UCSD-AML1 (cell line): ENCODE measurements at regions not wholly inside any gene's neighbourhood (a gene's known extent, or its start where the extent isn't known, plus 50 kb on each side); places are given as distances from the start of the nearest gene placed in this dataset.
A peak's percentile ranks its signal among the peaks of the same experiment; 100 is the strongest.
"Not testable (repeated sequence)": the region's sequence is repeated elsewhere in the genome, so short reads cannot be mapped to it uniquely, and the experiment has no call there.

Experiments
- DNase-seq: peaks from one replicate; lab custom pipeline; 2025; ENCODE audit not compliant: unreplicated experiment; lab: John Stamatoyannopoulos, UW

DNA sequence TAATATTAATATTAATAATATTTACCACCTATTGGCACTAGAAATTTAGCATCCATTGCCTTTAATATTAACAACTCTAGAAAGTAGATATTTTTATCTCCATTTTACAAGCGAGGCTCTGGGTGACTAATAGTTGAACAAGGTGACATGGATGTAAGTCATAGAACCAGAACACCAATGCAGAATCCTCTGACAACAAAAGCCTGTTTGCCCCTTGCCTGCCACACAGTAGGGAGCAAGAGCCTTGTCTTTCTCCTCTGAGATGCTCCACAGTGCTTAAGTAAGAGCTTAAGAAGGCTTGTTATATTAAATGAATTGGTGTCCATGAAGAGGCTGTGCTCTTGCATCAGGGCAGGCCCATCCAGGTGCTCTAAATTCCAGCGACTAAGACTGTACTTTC lies 51.2 kb upstream of the LBX1 start:
- no peak for DNase-seq

DNA sequence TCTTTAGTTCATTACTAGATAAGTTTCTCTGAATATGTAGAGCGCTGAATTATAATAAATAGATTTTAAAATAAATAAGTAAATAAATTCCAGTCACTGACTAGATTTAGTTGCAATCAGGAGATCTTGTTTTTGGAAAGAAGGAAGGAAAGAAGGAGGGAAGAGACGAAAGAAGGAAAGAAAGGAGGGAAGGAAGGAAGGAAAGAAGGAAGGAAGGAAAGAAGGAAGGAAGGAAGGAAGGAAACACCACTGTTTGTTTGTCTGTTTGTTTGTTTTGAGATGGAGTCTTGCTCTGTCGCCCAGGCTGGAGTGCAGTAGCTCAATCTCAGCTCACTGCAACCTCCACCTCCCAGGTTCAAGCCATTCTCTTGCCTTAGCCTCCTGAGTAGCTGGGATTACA lies 51.7 kb upstream of the LBX1 start:
- DNase-seq = not testable (repeated sequence)

DNA sequence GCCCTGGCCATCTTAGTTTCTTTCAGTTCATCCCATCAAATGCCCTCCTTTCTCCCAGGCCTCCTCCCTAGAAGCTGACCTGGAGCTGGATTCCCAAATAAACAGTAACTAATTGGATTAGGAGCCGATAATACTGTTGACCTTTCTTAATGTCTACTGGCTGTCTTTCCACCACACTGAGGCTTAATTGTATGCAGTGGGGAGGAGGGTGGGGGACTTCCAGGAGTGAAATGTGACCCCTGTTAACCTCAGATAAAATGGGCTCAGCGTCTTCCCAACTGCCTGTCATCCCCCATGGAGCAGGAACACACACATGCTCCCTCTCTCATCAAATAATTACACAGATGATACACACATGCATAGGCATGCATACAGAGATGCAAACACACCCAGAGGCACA lies 53.7 kb upstream of the LBX1 start:
- DNase-seq = no peak

DNA sequence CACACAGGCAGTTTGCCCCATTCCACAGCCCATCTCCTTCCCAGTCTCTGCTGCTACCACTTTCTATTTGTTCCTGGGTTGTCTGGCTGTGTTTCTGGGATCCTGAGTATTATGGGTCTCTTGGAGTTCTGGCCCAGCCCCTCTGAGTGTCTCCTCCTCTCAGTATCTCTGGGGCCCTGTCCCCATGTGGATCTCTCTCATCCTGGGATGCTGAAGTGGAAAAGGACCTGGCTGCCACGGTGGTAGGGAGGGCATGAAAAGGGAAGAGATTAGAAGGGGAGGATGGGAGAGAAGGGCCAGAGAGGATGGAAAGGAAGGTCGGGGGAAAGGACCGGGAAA lies 54.5 kb upstream of the LBX1 start:
- no peak for DNase-seq

DNA sequence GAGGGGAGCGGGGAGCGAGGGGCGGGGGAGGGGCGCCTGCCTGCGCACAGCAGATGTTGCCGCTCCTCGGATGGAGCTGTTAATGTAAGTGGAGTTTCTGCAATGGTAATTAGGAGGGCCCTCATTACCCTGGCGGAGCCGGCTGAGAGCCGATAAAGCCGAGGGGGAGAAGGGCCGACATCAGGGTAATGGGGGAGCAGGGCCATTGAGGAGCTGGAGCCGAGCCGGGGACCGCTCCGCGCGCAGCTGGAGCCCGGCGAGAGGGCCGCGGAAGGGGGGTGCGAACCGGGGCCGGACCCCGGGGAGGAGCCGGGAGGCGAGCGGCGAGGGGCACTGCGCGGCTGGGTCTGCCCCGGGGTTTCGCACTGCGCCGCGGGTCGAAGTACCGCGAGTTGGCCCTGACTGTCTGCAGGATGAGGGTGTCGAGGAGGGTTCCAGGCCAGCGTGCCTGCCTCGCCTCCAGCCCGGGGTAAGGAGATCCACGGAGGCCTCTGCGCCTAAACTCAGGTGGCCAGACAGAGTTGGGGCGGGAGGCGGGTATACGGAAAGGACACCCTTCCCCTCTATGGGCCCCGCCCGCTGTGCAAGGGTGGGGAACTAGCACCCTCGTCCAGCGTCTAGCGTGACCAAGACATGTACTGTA lies 55.0 kb upstream of the LBX1 start:
- DNase-seq = no peak

DNA sequence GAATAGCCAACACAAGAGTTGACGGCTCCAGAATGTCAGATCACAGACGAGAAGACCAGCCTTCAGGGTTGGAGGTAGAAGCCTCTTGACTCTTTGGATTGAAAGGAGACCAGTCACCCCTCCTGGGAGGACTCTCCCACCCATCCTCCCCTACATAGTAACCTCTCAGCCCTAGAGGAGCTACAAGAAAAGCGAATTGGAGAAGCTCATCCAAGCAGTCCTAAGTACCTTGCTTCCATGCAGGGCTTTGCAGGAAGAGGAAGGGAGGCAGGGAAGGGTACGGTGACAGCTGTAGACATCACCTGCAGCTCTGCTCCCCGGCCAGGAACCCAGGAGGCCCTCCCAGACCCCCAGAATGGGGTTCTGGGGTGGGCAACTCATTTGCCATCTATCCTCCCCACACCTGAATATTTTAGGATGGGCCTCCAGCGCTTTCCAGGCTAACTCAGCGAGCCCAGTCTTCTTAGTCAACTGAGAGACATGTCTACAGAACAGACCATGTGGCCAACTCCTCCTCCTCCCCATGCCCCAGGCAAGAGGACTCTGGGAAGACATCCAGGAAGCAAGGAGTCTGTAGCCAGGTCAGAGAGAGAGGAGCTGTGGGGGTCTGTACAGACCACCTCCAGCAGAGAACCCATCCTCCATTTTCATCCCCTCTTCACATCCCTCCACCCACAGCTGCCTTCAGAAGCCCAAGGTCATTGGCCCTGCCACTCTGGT lies 55.6 kb upstream of the LBX1 start:
- no peak for DNase-seq

DNA sequence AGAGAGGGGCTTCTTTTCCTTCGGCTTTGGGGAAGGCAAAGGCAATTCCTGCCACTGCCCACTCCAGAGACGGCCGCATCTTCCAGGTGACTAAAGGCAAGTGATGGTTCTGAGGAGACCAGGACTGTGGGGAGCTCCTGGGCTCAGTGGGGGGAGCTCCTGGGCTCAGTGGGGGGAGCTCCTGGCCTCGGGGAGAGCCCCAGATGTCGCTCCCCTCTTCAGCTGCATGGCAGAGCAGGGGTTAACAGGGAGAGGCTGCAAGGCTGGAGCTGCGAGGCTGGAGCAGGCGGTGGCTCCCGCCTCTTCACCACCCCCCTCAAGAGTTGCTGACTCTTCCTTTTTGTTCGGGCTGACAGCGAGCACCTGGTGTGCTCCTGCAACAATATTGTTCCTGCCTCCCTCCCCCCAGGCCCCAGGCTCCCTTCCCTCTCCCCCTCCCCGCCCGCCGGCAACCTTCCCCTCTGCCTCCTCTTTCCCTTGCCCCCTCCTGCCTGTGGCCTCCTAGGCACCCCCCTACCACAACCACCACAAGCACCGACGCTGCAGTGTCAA lies 56.3 kb upstream of the LBX1 start:
- DNase-seq = no peak

DNA sequence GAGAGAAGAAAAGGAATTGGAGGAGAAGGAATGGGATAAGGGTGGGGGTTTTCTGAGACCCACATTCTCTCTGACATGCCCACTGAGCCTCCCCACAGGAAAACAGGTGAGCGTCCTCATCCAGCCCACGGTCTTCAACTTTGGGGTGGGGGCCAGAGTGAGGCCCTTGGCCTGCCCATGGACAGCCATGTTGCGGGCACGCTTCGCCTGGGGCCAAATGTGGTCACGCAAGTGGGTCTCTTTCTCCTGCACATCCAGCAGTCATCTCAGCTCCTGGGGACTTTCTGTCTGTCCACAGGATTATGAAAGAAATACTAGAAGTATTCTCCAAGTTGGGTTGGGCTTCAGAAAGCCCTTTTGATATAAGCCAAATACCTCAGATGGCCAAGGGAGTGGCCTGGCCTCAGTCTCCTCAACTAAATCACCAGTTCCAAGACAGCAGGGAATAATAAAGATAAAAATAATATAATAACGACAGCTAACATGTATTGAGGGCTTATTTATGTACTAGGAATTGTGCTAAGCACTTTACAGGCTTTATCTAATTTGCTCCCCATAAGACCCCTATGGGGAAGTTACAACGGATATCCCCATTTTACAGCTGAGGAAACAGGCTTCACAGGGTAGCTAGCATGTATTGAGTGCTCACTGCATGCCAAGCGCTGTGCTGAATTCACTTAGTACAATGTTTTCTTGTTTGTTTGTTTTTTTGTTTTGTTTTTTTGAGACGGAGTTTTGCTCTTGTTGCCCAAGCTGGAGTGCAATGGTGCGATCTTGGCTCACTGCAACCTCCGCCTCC lies 57.2 kb upstream of the LBX1 start:
- DNase-seq = no peak

DNA sequence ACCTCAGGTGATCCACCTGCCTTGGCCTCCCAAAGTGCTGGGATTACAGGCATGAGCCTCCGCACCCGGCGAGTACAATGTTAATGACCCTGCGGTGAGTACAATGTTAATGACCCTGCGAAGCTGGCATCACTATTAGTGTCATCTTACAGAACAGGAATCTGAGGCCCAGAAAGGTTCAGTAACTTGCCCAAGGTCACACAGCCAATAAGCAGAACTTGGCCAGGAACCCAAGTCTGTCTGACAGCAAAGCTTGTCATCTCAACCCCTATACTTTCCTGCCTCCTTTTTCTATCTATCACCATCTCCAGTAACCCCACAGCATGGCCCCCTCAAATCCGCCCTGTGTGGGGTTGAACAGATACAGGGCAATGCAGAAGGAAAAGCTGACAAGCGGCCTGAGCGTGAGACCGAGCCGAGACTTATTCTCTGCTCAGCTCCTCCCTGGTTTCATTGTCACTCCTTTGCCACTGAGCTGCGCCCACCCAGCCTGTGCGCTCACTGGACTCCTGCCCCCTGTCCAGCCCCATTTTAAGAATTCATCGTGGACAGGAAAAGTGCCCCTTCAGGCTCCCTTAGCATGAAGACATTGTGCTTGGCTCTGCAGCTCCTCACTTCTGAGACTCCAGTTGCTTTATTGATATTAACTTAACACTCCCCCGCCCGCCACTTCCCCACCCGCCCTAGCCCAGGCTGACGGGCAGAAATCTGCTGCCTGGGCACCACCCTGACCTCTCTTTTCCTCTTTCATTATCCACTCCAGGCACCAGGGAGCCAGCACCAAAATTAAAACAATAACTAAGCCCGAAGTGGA lies 58.1 kb upstream of the LBX1 start:
- DNase-seq = peak; percentile 28

DNA sequence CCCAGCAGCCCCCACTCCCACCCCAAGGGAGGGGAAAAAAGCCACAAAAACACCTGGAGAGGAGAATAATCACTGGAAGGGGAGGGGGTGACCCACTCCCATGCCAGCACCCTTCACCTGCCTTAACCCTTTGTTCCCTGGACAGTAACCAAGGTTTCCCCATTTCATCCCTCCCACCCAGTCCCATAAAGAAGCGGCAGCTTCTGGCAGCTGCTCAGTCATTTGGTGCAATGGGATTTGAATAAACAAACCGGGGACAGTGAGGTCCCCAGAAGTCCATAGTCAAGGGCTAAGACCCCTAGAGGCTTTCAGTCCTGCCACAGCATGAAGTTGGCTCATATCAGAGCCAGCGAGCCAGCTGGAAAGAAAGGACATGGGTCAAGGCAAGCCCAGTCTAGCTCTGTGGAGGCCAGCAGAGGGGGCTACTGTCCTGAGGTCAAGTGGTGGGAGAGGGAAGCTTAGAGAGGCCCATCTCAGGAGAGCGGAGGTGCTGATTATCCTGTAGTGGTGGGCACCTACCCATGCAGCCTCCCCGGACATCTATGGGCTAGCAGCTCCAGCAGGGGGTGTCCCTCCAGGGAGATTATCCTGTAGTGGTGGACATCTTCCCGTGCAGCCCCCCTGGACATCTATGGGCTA lies 58.9 kb upstream of the LBX1 start:
- no peak for DNase-seq

DNA sequence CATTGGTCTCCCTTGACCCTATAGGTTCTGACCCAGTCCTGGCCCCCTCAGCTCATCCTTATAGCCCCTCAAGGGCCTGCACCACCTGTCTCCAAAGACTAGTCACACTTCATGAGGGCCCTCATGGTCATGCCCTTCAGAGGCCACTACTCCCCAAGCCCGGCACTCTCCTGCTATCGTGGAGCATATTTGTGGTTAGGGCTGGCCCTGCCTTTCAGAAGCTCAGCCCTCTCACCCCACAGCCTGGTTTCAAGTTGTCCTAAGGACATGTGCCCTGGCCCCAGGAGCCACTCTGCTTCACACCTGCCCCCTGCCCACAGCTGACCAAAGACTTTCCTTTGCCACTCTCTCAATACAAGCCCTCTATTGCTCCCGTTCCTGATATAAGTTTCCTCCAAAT lies 60.3 kb upstream of the LBX1 start:
- DNase-seq = no peak

DNA sequence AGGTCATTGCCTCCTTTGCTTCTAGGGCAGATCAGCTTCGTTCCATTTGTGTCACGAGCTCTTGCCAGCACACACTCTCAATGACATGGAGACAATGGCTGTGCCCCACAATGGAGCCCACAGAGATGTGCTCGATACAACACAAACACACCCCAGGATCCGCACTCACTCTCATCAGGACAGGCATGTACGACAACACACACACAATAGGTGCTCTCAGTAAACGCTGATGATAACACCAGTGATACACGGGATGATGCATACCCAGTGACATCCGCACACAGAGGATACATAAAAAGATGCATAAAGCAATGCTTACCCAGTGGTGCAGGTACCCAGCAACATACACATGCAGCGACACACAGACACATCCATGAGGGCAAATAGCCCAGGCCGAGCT lies 61.2 kb upstream of the LBX1 start:
- DNase-seq = no peak

DNA sequence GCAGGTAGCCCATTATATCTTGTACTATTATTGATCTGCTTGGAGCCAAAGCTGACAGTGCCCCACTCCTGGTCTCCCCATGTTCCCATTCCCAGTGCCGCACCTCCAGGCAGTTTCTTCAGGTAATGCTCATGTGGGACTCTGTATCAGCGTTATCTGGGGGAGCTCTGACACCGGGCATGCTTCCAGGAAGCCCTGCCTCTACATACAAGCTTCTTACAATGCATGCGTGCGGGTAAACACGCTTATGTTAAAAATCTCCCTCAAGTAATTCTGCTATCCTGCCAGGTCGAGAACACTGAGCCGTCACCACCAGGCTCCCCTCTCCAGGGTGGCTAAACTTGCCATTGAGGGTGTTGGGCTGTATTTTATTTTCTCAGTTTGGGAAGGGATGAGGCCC lies 61.6 kb upstream of the LBX1 start:
- no peak for DNase-seq

DNA sequence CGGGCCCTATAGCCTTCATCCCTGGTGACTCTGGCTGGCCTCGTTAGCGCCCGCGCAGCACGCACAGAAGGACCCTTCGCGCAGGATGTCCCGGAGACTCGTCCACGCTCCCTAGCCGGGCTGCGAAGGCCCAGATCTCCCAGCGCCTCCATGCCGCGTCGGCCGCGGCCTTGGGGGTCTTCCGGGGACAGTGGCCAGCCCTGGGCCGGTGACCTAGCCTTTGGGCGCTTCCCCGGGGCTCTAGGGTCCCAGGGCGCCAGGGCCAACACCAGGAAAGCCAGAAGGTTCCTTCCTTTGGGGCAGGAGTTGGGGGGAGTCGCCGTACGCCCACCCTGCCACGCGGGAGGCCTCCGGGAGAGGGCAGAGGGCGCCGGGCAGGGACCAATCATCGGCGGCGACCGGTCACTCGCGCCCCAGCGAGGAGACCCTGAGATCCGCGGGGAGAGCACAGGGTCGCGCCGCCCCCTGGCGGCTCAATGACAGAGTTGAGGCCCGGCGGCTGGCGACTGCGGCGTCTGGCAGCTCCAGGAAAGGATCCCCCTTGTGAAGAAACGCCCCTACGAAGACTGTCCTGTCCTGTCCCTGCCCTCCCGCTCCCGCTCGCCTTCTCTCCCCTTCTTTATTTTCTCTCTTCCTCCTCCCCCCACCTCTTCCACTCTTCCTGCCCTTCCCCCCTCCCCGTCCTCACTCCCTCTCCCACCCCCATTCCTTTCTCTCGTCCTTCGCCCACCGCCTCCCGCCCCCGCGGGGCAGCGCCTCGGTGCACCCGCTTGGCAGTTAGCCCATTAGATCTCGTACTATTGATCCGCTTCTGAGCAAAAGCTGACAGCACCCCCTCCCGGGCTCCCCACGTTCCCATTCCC lies 62.3 kb upstream of the LBX1 start:
- DNase-seq = peak; percentile 52

DNA sequence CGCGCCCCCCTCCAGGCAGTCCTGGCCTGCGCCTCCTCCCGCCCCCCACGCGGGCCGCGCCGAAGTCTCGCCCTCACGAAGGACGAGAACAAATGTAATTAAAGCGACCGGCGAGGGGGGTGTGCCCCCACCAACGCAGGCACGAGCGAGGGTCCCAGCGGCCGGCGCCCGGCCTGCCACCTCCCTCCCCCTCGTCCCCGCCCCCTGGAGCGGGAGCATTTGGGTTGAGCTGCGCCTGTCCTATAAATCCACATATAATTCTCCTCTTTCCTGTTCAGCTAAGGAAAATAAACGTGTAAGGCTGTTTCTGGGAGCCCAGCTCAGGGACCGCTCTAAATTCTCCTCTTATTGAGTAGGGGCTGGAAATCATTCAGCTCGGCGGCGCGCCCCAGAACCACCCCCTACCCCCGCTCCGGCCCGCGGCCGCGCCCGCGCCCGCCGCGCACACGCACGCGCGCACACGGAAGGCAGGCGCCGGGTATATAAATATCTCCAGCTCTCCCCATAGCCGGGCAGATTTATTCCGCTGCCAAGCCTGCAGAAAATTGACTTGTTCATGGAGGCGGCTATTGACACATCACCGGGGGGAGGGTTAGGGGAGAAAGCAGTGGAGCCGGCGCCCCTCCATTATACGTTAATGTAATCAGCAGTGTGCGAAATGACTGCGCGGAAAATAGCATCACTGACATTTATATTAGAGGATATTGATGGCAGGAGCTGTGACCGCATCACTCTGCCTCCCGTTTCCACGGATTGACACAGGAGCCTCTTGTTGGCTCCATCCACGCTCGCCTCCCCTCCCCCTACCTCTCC lies 61.6 kb upstream of the BTRC start:
- no peak for DNase-seq

DNA sequence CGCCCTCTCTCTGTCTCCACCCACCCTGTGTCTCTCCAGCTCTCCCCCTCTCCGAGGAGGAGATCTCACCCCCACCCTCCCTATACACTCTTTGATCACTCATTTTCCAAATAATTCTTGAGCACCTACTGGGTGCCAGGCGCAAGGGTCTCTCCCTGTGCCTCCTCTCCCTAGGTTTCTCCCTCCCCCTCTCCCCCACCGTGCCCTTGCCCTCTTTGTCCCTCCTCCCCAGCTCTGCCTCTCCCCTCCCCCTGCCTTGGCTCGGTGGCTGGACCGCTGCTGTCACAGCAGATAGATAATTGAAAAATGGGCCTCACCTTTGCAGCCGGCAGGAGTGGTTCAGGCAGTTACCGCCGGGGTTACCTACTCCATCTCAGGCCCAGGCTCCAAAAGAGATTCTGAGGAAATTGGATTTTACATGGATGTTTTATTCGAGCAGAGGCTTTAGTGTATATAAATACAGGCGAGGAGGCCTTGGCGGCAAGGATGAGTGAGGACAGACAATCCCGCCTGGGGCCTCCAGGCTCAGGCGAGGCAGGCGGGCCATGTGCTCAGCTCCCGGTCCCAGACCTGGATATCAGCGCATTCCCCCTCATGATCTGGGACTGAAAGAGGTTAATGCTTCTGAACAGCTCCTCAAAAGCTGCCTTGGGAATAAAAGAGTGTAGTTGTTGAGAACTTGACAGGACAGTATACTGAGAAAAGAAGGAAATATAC lies 60.8 kb upstream of the BTRC start:
- DNase-seq = no peak

DNA sequence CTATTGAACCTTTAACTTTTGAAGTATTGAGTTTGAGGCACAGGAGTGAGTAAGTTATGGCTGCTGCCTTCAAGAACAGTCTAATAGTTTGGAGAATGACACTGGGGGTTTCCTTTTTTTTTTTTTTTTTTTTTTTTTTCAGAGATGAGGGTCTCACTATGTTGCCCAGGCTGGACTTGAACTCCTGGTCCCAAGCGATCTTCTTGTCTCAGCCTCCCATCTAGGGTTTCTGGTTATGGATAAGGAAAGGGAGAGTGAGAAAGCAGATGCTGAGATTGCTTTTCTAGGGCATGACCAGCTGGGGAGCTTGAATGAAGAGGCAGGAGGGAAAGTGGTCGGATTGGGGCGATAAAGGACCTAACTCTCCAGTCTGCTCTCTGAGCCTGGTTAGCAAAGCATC lies 59.9 kb upstream of the BTRC start:
- no peak for DNase-seq

DNA sequence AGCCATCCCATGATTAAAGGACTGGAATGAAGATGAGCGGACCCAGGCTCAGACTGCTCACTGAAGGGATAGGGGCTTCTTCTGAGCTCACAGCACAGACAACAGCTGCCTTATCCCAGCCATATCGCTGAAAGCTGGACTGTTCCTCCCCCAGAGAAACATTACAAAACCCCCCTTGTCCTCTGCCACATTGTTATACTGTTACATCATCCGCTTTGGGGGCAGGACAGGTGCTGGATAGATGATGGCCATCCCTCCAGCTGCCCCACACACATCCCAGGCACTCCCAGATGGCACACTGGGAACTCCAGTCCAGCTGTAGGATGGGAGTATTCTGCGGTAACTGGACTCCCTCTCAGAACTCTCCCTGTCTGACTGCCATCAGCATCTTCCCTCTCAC lies 58.7 kb upstream of the BTRC start:
- no peak for DNase-seq
